ENCODE measurements at regions not wholly inside any gene's neighbourhood (a gene's known extent, or its start where the extent isn't known, plus 50 kb on each side); places are given as distances from the start of the nearest gene placed in this dataset.

- H3K27me3 Mint-ChIP-seq (ENCODE audit: low read depth) = peaks cover 2% of the 10 kb centered on the region; the same call in 1 of the 2 replicates
- H2BK15ac ChIP-seq (ENCODE audit: low read depth, low read length) = no peak overlapping the region
- no CpG with 5 or more reads among the region's 4 CpGs for WGBS (ENCODE audit: extremely low coverage, insufficient read length, low lambda C conversion rate)
Measured at GRCh38 chr11:32029721-32030120, 61.2 kb upstream of the RCN1 start.

More at GRCh38 chr11:32029721-32030120, 61.2 kb upstream of the RCN1 start:
- no peak overlapping the region for H4K8ac ChIP-seq (replicated peaks; ENCODE audit: insufficient read length, low read depth, low read length)
- no peak overlapping the region for H2BK20ac ChIP-seq (ENCODE audit: low read depth, low read length, poor library complexity, severe bottlenecking)
- no peaks in the 10 kb centered on the region for H4K20me1 ChIP-seq (ENCODE audit: control insufficient read depth, insufficient read depth, insufficient read length)
- no peak for DNase-seq
- no peak overlapping the region for H3K56ac ChIP-seq (ENCODE audit: insufficient read length, low read depth, low read length)
- H3K14ac ChIP-seq (ENCODE audit: insufficient read depth, low read length) = no peak overlapping the region
- no peak overlapping the region for H4K5ac ChIP-seq (ENCODE audit: insufficient read length, low read depth, low read length)
- H2BK5ac ChIP-seq (ENCODE audit: insufficient read length, low read length) = no peak overlapping the region
- no peak overlapping the region for H3K23ac ChIP-seq (ENCODE audit: insufficient read length, low read depth, low read length)
- Mint-ChIP-seq H3K4me3 (no peak overlapping the region), H3K4me1 (no peaks in the 10 kb centered on the region), H3K36me3 (ENCODE audit: insufficient read depth in 1 of 3, low read depth in 3 of 3) (no peaks in the 10 kb centered on the region), H3K9me3 (no peaks in the 10 kb centered on the region), H3K27ac (peak overlapping the region in 1 of 3 experiments; percentile 17; a peak in 1 of 7 replicates)
- no peak overlapping the region for H3K18ac ChIP-seq (ENCODE audit: insufficient read length, low read depth, low read length)
- H3K9me3 ChIP-seq (ENCODE audit: control insufficient read depth, low read depth, low read length) = no peaks in the 10 kb centered on the region
- H3K9ac ChIP-seq (ENCODE audit: extremely low read depth, insufficient read length, low read length) = no peak overlapping the region
- no peak overlapping the region for H3K4me2 ChIP-seq (ENCODE audit: insufficient read depth, insufficient read length, low read length)
- no peaks in the 10 kb centered on the region for H3K23me2 ChIP-seq (ENCODE audit: insufficient read length, low read depth, low read length, poor library complexity, severe bottlenecking)
- no peak for TF ChIP-seq CTCF (conservative IDR thresholded peaks at IDR 0.05)
- no peaks in the 10 kb centered on the region for H3K79me1 ChIP-seq (ENCODE audit: insufficient read depth, low read depth, low read length, poor library complexity, severe bottlenecking)
- no peak overlapping the region for H4K91ac ChIP-seq (ENCODE audit: insufficient read length, low read depth, low read length)
- H3K4me1 ChIP-seq (ENCODE audit: insufficient read depth, low read length) = no peaks in the 10 kb centered on the region
- H2BK120ac ChIP-seq (ENCODE audit: low read depth, low read length, poor library complexity, severe bottlenecking) = no peak overlapping the region
- no peak overlapping the region for H2AFZ ChIP-seq (ENCODE audit: low read length)
- no peak overlapping the region for H3T11ph ChIP-seq (ENCODE audit: low read length)
- no peaks in the 10 kb centered on the region for H3K79me2 ChIP-seq (ENCODE audit: insufficient read depth, low read length)
- no peak overlapping the region for H2BK12ac ChIP-seq (ENCODE audit: insufficient read length, low read depth, low read length)
- no peaks in the 10 kb centered on the region for H3K27me3 ChIP-seq (ENCODE audit: insufficient read depth, low read length)
- H2AK5ac ChIP-seq (ENCODE audit: insufficient read length, low read length) = no peak overlapping the region
- H3K27ac ChIP-seq (ENCODE audit: insufficient read length, low read depth, low read length) = no peak overlapping the region
- H3K4ac ChIP-seq (ENCODE audit: low read depth, low read length) = no peak overlapping the region
